ENCODE measurements at regions not wholly inside any gene's neighbourhood (a gene's known extent, or its start where the extent isn't known, plus 50 kb on each side); places are given as distances from the start of the nearest gene placed in this dataset.

GRCh38 chr9:7900541-7900940 lies 101.0 kb upstream of the DMAC1 start:
- TF ChIP-seq CTCF (IDR thresholded peaks at IDR 0.05; ENCODE audit: control extremely low read depth in 1 of 3, insufficient read depth in 1 of 3, low read depth in 1 of 3, low read length in 3 of 3) (no peak), NANOG (IDR thresholded peaks at IDR 0.05; ENCODE audit: insufficient read depth, low read depth, low read length, poor library complexity, severe bottlenecking) (no peak), TAF1 (IDR thresholded peaks at IDR 0.05; ENCODE audit: low read depth, low read length) (no peak), SIN3A (conservative IDR thresholded peaks at IDR 0.05 in 1 of 2, IDR thresholded peaks at IDR 0.05 in 1 of 2; ENCODE audit: low read depth in 1 of 2, low read length in 2 of 2) (no peak), POLR2AphosphoS5 (IDR thresholded peaks at IDR 0.05; ENCODE audit: low read depth, low read length) (no peak), EZH2 (IDR thresholded peaks at IDR 0.05; ENCODE audit: low read depth, low read length, severe bottlenecking) (no peak)
